ENCODE measurements at regions not wholly inside any gene's neighbourhood (a gene's known extent, or its start where the extent isn't known, plus 50 kb on each side); places are given as distances from the start of the nearest gene placed in this dataset.

DNA sequence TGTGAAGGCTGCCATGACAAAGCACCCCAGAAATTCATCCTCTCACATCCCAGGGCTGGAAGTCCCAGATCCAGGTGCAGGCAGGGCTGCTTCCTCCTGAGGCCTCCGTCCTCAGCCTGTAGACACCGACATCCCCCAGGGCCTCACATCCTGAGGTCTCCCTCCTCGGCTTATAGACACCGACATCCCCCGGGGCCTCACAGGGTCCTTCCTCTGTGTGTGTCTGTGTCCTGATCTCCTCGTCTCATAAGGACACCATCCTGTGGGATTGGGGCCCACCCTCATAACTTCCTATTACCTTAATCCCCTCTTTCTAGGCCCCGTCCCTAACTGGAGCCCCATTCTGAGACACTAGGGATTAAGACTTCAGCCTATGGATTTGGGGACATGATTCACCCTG, 92.0 kb upstream of the SNTG2 start:
- no peak for DNase-seq

DNA sequence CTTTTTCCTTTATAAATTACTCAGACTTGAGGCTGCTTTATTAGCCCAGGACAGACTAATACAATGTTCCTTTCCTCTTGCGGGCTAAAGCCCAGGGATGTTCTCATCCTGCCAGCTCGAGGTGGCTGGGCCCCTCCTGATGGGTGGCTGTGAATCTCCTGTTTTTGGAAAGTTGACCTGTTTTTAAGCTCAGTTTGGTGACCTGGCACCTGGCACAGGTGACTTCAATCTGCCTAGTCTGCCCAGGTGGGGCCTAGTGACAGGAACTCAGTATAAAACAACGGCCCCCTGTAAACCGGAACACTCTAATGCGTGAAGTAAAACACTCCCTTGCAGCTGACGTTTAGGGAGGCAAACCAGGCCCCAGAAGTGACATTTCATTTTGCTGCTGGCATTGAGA, 92.7 kb upstream of the SNTG2 start:
- no peak for DNase-seq

DNA sequence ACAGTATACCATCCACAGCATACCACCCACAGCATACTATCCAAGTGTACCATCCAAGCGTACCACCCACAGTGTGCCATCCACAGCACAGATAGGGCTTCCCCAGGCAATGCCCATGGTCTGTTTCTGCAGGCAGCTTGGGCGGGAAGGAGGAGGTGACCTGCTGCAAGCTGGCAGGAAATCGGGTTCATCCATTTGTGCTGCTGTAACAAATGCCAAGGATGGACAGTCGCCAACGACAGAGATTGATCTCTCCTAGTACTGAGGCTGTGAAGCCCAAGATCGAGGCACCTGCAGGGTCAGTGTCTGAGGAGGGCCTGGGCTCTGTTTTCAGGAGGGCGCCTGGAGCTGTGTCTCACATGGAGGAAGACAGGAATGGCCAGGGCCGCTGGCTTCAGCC, 93.6 kb upstream of the SNTG2 start:
- no peak for DNase-seq

DNA sequence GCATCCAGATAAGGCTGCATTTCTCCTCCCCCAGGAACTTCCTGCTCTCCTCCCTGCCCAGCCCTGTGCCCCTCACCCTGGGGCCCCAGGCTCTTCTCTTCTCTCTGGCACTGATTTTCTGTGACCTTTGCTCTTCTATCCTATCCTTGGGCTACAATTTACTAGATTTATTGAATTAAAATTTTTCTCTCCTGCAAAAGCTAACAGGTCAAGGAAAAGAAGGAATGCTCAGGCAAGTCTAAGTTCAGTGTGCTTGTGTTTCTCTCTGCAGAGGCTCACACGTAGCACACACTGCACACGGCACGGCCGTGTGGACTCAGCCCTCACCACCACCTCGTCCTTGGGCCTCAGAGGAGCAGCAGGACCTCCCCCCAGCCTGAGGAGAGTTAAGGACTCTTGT, 94.2 kb upstream of the SNTG2 start:
- no peak for DNase-seq

DNA sequence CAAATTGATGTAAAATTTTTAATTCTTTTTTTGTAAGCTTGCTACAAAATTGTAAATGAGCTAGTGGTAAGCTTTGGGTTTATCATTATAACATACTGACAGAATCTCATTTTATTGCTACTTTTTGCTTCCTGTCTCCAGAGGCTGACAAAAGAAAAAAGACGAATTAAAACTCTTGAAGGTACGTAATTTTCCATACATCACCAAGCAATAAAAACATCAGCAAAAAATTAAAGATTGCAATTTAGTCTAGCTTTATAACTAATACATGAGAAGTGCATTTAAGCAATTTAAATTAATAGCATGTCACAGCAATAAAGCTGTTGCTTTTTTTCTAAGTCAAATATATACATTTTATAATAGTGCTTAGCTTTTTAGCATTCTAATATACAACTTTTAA, 94.6 kb upstream of the SNTG2 start:
- DNase-seq, result no peak

DNA sequence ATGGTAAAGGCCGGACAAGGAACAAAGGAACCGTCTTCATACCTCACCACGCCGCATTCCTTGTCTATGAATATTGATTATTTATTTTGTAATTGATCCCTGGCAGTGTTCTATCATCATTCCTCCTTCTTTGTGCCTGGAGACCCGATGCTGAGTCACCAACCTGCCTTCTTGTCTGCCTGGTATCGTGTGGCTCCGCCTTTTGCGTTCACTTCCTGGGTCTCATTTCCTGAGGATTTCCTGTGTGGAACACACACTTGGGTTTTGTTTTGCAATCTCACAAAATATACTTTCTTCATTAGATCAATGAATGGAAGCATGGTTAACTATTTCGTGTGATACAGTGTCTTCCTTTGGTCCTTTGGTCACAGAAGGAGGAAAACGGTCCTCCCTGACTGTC, 95.5 kb upstream of the SNTG2 start:
- no peak for DNase-seq

DNA sequence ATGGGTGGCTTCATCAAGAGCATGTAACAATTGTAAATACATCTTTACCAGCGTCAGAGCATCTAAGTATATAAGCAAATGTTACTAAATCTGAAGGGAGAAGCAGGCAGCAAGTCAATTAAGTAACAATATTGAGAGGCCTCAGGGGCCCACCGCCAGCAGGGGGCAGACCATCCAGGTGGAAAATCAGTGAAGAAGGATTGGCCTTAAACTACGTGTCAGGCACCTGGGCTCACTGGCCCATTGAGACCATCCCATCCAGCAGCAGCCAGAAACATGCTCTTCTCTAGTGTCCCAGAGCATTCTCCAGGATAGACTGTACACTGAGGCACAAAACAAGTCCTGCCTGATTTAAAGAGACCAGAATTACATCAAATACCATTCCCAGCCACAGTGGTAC, 96.2 kb upstream of the SNTG2 start:
- DNase-seq, result peak; percentile 4

DNA sequence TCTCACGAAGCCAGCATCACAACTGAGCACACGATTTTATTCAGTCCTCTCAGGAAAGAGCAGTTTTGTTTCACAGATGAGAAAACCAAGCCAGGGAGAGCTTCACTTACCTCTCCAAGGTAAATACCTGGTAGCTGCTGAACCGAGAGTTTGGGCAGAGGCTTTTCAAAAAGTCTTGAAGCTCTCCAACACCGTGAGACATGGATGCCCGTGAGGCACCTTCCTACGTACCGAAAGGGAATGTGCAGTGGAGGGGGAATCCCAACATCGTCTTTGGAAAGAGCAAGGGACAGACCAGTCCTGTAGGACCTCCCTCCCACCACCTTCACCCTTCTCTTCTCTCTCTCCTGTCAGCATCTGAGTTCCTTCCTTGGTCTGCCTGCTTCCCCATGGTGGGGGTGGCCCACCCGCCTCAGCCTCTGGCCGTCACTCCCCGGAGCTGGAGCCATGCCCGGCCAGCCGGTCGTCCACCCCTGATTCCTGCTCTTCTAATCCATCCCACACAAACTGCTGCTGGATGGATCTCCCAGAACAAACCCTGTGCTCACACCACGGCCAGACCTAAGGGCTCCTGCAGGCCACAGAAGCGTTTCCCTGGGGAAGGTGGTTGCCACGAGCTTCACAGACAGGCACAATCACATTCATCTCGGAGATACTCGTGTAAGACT, 97.3 kb upstream of the SNTG2 start:
- DNase-seq, result no peak

DNA sequence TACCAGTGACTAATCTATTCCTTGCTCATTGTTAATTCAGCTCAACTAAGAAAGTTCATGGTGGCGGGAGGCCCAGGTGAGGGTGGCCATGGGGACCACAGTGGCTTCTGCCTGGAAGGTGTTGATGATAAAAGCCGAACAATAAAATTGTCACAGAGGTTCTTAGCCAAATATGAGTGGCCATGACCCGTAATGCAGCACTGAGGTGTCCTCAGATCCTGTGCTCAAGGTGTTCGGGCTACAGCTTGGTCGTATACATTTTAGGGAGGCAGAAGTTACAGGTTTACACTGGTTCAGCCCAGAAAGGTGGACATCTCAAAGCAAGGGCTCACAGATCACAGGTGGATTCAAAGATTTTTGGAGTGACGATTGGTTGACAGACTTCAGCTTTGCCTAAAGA, 98.5 kb upstream of the SNTG2 start:
- no peak for DNase-seq

DNA sequence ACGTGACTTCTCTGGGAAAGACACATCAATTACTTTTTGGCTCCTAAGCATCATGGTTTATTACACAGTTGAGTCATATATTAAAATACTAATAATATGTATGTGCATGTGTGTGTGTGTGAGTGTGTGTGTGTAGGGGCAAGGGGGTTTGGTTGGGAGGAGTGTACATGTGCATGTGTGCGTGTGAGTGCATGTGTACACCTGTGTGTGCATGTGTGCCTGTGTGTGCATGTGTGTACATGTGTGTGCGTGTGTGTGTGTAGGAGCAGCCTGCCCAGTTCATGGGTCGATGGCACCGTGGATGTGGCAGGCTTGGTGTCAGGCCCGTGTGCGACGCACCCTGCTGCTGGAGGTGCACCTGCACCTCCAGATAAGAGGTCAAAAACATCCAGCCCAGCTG, 99.0 kb upstream of the SNTG2 start:
- no peak for DNase-seq

DNA sequence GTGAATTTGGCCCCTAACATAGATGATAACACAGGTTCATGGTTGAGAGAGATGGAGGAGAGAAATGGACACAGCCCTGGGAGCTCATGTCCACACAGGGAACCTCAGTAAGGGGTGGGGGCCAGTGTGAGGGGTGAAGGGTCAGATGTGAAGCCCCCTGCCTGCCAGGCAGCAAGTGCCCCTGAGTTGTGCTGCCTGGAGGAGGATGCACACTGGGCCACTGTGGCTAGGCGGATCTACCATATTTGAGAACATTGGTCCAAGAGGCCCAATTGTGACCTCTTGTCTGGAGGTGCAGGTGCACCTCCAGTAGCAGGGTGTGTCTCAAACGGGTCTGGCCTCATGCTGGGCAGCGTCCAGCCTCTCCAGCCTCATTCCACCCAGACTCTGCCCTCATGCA, 99.6 kb upstream of the SNTG2 start:
- no peak for DNase-seq

DNA sequence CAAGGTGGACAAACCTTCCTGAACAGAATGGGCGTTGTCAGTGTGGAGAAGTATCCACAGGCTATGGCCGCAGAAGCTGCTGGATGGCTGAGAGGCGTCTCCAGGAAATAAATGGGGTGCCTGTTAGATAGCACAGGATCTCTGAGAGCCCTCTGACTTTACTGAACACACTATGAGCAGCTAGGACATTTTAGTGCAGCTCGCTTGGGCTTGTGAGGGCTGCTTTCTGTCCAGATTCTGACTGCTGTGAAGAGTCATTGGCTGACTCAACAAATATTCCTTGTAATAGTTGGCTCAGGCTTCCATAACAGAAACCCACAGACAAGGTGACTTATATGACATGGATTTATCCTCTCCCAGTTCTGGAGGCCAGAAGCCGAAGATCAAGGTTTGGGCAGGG, 100.2 kb upstream of the SNTG2 start:
- no peak for DNase-seq

DNA sequence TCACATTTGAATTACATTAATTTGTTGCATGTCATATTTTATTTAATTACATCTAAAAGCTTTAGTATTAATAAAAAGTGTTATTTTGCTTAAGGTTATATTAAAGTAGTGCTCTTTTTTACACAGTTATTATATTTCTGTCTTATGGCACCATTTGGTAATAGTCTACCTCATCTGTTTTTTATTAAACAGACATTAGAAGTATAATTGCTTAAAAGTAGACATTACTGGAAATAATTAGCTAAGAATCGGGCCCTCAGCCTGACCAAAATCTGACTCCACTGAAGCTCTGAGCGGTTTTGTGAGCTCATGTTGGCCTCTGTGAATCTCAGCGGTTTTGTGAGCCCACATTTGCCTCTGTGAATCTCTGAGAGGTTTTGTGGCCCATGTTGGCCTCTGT, 102.5 kb upstream of the SNTG2 start:
- DNase-seq, result no peak

DNA sequence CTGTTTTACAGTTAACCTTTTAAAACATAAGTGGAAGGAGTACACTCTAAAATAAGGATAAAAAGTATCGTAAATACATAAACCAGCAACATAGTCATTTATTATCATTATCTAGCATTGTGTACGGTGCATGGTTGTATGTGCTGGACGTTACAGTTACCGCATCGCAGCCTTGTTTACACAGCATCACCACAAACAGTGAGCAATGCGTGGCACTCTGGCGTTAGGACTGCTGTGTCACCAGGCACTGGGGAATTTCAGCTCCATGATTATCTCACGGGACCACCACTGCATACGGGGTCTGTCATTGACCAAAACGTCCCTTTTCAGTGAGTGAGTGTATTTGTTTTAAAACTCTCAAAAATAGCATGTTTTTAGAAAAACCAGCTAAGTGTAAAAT, 103.0 kb upstream of the SNTG2 start:
- no peak for DNase-seq

DNA sequence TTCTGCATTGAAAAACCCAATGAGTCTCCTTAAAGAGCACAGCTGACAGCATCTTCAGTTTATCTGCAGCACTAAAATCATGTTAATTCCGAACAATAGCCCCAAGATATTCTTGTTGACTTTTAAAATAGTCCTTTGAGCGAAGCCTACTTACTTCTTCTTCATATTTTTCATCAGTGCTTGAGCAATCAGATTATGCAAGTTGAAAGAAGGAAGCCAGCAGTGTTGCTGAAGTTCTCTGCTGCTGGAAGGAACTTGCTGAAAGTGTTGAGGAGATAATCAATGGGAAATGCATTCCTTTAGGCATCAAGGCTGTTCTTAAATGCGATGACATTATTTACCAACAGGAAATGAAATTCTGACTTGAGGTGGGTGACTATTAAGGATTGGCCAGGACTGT, 105.9 kb upstream of the SNTG2 start:
- no peak for DNase-seq

DNA sequence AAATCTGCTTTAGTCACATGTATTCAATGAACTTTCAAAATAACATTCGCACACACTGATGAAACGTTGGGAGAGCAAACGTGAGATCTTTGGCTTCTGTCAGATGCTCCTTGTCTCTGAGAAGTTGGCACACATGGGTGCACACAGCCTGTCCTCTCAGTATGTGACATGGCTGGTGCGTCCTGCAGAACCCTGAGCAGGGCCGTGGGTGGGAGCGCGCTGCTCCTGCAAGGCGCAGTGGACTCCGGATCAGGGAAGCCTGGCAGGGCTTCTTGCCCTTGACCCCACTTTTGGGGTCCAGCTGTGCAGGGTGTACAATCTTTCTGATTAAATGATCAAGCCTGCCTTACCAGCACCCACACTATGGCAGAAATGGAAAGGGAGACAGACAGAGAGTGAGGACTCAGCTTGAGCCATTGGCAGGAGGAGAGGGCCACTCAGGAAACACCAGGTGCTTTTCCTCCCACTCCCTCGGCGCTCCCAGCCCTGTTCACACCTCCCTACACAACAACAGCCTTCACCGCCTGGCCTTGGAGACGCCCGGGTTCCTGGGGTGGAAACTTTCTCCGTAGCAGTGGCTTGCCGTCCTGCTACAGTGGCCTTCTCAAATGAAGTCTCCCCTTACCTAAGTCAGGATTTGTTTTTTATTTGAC, 108.4 kb upstream of the SNTG2 start:
- no peak for DNase-seq

DNA sequence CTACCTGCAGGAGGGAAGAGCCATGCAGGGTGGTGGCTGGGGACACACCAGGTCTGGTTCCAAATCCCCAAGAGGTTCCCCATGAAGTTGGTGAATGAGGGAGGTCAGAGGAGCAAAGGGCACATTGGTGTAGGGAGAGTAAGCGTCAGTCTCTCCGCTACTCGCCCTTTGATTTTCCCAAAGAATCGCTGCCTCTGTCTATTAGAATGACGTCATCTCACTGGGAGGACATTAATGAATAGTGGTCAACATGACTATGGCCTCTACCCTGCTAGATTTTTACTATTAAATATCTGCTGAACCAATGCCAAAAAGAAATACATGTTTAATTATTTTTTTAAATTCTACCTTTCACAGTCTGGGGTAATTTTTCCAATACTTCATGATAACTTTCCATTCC, 109.6 kb upstream of the SNTG2 start:
- no peak for DNase-seq

DNA sequence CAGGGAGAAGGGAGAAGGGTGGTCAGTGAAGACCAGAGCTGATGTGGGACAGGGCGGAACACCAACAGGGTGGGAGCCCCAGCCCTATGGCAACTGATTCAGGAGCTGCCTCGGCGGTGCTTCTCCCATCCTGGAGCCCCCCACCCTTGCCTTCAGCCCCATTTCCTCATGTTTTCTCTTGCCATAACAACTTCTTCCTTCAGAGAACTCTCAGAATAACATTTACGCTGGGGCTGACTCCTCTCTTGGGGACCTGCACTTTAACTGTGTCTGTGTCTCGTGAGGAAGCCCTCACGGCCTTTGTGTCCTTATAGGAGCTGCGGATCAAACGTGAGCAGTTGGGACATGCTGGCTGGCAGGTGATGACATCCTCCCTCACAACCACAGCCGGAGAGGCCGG, 116.4 kb upstream of the SNTG2 start:
- no peak for DNase-seq

DNA sequence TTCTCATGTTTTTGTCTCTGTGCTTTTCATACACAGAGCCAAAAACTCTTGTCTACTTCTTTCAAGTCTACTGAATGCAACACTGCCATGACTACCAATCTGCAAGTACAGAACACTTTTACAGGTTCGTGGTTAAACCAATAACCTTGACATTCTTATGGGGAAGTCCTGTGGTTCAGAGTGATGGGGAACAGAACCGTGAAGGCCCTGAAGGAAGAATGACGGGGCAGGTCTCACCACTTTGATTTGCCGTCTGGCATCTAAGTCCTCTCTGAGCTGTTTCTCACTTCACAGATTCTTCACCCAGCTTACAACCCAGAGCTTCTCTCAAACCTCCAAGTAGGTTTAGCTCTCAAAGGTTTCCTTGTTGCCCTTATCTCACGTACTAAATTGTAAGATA, 117.5 kb upstream of the SNTG2 start:
- no peak for DNase-seq

DNA sequence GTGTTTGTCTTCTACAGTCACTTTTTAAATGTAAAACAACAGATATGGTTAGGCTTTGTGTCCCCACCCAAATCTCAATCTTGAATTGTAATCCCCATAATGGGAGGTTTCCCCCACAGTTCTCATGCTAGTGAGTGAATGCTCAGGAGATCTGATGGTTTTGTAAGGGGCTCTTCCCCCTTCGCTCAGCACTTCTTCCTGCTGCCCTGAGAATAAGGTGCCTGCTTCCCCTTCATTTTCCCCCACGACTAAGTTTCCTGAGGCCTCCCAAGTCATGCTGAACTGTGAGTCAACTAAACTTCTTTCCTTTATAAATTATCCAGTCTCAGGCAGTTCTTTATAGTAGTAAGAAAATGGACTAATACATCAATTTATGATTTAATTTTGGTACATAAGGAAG, 118.0 kb upstream of the SNTG2 start:
- DNase-seq, result no peak

DNA sequence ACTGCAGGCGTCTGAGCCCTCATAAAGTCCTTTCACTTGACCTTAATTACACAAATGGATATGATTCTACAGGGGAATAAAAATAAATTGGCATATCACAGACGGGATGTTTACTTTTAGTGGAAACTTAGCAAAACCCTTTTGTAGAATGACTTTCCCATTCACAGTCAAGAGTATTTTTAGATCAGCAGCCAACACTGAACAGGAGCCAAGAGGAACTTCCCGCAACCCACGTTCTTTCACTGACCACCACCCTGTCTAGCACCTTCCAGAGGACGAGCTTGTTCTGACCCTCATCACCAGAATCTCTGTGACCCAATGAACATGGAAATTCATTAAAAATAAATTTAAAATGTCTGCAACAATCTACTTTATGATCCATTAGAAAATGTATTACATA, 119.0 kb upstream of the SNTG2 start:
- no peak for DNase-seq

DNA sequence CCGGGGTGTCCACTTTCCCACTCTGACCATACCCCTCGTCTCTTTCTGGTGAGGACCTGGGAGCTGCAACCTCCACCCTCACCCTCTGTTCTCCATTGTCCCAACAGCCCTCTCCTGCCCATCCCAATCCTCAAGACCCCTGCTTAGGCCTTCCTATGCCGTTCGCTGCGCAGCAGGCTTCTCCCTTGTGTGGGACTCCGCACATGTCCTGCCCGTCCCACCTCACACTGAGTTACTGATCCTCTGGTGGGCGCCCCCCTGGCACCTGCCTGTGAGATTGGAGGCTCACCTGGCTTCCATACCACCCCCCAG, 119.5 kb upstream of the SNTG2 start:
- DNase-seq, result no peak

DNA sequence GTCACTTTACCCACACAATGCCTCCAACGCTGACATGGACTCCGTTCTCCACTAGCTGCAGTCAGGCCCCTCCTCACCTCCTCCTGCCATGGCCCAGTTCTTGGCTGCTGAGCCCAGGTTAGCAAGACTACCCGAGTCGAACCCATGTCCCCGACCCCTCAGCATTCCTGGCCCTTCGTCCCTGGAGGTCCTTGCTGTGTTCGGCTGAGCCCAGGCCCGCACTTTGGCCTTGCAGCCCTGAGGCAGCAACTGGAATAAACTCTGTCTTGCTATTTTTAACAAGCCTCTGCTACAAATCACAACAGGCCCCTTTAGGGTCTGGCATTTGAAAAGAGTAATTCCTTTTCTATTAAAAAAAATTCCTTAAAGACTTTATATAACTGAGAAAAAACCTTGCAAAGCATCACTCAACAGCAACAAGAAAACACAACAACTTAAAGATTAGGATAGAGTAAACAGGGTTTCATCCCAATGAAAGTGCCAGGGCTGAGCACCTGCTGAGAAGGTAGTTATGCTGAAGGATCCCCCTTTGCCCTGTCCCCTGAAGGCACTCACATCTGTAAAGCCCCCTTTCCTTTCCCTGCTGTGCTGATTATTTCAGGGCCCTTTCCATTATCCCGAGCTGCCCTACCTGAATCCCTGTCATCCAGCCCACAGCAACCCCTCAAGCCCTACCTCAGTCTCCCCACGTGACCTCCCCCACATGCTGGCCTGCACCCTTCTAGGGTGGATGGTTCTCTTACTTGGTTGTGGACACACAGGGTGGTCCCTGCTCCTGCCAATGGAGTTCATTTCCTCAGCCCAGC, 120.0 kb upstream of the SNTG2 start:
- no peak for DNase-seq

DNA sequence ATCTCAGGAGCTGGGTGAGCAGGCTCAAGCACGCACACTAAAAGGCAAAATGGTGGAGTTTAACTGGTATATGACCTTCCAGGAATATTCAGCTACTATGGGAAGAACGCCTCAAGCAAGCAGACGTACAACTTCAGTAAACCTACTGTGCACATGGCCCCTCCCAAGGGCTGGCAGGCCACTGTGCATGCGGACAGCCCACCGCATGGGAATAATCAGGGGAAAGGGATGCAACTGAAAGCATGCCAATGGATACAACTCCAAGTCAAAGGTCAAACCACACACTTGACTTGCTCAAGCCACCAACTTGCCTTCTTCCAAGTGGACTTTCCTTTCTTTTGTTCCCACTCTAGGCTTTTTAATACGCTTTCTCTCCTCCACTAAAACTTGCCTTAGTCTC, 121.6 kb upstream of the SNTG2 start:
- DNase-seq, result no peak

DNA sequence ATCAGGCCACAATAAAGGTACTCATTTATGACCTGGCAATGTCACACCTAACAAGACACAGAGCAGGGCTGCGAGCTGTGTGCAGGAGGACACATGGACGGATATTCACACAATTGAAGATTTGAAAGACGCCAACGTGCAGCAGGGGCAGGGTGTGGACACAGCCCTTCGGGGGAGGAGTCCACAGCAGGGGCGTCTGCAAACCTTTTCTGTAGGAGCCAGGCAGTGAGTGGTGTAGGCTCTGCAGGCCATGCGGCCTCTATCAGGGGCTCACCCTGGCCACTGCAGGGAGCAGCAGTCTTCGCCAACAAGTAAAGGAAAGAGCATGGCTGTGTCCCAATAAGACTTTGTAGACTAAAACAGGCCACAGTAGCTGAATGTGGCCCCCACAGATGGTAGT, 125.7 kb upstream of the SNTG2 start:
- DNase-seq, result no peak

All from CD4-positive, alpha-beta T cell treated with Interleukin-21 for 1 hour (primary cell).